ENCODE measurements at regions not wholly inside any gene's neighbourhood (a gene's known extent, or its start where the extent isn't known, plus 50 kb on each side); places are given as distances from the start of the nearest gene placed in this dataset.

DNA sequence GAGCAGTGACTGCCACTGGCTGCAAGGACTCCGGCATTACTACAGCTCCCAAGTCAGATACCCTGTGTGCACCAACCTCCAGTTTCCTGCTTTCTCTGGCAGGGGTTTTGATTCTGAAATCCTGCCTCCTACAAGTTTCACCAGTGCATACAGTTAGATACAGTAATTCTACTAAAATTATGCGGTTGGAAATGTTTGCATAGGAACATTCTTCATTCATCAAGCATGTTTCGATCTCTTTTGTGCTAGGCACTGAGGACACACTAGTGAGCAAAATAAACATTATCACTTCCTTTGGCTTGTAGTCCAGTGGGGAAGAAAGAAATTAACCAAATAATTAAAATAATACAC is 152.2 kb downstream of the TMEM167A start:
- Histone ChIP-seq H3K4me3 (ENCODE audit: insufficient read depth, low read length) (no peak overlapping the region), H3K4me2 (ENCODE audit: insufficient read depth, low read length) (peak overlapping the region; percentile 29), H3K36me3 (ENCODE audit: insufficient read depth, low read length) (no peaks in the 10 kb centered on the region), H3K27me3 (ENCODE audit: insufficient read depth, low read length) (no peaks in the 10 kb centered on the region), H3K27ac (ENCODE audit: low read depth, low read length) (no peak overlapping the region), H4K20me1 (ENCODE audit: insufficient read depth, low read length) (no peaks in the 10 kb centered on the region), H3K4me1 (ENCODE audit: insufficient read depth, low read length) (peaks cover 5% of the 10 kb centered on the region), H3K79me2 (ENCODE audit: insufficient read depth, low read length) (no peaks in the 10 kb centered on the region), H2AFZ (ENCODE audit: low read length) (no peak overlapping the region), H3K9me3 (ENCODE audit: low read depth, low read length) (no peaks in the 10 kb centered on the region)
- peak; percentile 50 for DNase-seq (ENCODE audit: insufficient read length, low spot score, missing footprints)
- TF ChIP-seq, protein P1, sequence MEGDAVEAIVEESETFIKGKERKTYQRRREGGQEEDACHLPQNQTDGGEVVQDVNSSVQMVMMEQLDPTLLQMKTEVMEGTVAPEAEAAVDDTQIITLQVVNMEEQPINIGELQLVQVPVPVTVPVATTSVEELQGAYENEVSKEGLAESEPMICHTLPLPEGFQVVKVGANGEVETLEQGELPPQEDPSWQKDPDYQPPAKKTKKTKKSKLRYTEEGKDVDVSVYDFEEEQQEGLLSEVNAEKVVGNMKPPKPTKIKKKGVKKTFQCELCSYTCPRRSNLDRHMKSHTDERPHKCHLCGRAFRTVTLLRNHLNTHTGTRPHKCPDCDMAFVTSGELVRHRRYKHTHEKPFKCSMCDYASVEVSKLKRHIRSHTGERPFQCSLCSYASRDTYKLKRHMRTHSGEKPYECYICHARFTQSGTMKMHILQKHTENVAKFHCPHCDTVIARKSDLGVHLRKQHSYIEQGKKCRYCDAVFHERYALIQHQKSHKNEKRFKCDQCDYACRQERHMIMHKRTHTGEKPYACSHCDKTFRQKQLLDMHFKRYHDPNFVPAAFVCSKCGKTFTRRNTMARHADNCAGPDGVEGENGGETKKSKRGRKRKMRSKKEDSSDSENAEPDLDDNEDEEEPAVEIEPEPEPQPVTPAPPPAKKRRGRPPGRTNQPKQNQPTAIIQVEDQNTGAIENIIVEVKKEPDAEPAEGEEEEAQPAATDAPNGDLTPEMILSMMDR (IDR thresholded peaks at IDR 0.05; ENCODE audit: extremely low read depth, low read depth, low read length), result no peak

DNA sequence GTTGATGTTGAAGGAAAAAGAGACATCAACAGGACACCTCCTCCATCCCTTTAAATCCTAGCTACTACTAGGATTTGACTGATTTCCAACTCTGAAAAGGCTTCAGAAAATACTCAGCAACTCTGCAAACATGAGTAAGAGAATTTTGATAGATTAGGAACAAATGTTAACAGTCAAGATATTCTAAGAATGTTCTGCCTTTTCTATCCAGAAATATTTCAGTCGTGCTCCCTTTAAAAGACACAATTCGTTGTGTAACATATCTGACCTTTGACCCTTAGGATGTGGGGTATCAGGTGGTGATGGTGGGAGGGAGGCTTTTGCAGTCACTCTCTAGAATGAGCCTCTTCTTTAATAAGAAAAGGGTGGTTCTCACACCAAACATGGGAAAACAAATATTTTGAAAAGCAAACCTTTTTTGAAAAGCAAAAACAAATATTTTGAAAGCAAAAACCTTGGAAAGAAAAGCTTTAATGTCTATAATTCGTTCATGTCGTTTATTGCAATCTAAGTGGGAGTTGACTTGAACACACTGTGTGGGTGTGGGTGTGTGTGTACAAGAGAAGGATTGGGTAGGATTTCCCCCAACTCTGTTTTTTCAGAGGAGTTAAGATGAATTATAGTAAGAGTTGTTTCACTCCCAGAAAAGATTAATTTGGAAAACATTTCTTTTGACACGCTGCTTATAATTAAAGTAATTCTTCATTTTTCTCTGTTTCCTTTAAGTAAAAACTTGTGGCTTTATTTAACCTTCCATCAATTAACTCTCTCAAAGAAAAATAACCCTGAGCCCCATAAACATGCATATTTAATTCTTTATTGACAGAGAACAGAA is 152.8 kb downstream of the TMEM167A start:
- TF ChIP-seq, protein P1 (IDR thresholded peaks at IDR 0.05; ENCODE audit: extremely low read depth, low read depth, low read length), result no peak
- H2AFZ ChIP-seq (ENCODE audit: low read length), result no peak overlapping the region
- no peaks in the 10 kb centered on the region for H3K9me3 ChIP-seq (ENCODE audit: low read depth, low read length)
- H3K27ac ChIP-seq (ENCODE audit: low read depth, low read length), result no peak overlapping the region
- no peak overlapping the region for H3K4me3 ChIP-seq (ENCODE audit: insufficient read depth, low read length)
- H4K20me1 ChIP-seq (ENCODE audit: insufficient read depth, low read length), result no peaks in the 10 kb centered on the region
- H3K79me2 ChIP-seq (ENCODE audit: insufficient read depth, low read length), result no peaks in the 10 kb centered on the region
- peak; percentile 26 for DNase-seq (ENCODE audit: insufficient read length, low spot score, missing footprints)
- no peaks in the 10 kb centered on the region for H3K27me3 ChIP-seq (ENCODE audit: insufficient read depth, low read length)
- peaks cover 5% of the 10 kb centered on the region for H3K4me1 ChIP-seq (ENCODE audit: insufficient read depth, low read length)
- H3K36me3 ChIP-seq (ENCODE audit: insufficient read depth, low read length), result no peaks in the 10 kb centered on the region
- peak overlapping the region; percentile 29 for H3K4me2 ChIP-seq (ENCODE audit: insufficient read depth, low read length)

DNA sequence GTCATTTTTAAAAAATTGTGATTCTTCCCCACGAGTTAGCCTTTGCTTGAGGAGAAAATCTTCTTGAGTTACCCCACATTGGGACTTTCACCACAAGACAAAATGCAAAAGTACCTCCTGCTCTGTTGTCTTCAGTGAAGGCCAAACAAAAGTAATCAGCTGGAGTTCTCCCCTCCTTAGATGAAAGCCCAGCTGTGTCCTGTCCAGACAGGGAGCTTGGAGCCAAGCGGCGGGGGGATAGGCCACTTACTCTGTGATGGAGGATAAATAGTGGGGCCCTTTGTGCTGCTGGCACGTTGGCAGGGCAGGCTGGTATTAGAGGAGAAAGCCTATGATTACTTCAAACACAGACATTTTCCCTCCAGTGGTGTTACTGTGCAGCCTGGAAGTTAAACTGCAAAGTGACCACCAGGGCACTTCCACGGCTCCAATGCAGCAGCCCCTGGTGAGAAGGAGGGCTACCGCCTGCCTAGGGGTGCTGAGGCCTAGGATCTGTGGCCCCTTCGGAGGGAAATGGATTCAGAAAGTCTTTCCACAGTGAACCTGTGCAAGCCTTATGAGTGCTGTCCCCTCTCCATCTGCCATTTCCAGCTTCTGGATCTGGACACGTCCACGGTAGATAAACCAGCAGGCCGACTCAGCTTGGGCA is 155.0 kb downstream of the TMEM167A start:
- Histone ChIP-seq H3K4me2 (ENCODE audit: insufficient read depth, low read length) (no peak overlapping the region), H3K4me3 (ENCODE audit: insufficient read depth, low read length) (no peak overlapping the region), H3K36me3 (ENCODE audit: insufficient read depth, low read length) (no peaks in the 10 kb centered on the region), H4K20me1 (ENCODE audit: insufficient read depth, low read length) (no peaks in the 10 kb centered on the region), H3K27ac (ENCODE audit: low read depth, low read length) (no peak overlapping the region), H3K9me3 (ENCODE audit: low read depth, low read length) (no peaks in the 10 kb centered on the region), H3K4me1 (ENCODE audit: insufficient read depth, low read length) (peaks cover 5% of the 10 kb centered on the region), H3K79me2 (ENCODE audit: insufficient read depth, low read length) (no peaks in the 10 kb centered on the region), H2AFZ (ENCODE audit: low read length) (no peak overlapping the region), H3K27me3 (ENCODE audit: insufficient read depth, low read length) (no peaks in the 10 kb centered on the region)
- TF ChIP-seq, protein P1 (IDR thresholded peaks at IDR 0.05; ENCODE audit: extremely low read depth, low read depth, low read length), result no peak
- no peak for DNase-seq (ENCODE audit: insufficient read length, low spot score, missing footprints)

DNA sequence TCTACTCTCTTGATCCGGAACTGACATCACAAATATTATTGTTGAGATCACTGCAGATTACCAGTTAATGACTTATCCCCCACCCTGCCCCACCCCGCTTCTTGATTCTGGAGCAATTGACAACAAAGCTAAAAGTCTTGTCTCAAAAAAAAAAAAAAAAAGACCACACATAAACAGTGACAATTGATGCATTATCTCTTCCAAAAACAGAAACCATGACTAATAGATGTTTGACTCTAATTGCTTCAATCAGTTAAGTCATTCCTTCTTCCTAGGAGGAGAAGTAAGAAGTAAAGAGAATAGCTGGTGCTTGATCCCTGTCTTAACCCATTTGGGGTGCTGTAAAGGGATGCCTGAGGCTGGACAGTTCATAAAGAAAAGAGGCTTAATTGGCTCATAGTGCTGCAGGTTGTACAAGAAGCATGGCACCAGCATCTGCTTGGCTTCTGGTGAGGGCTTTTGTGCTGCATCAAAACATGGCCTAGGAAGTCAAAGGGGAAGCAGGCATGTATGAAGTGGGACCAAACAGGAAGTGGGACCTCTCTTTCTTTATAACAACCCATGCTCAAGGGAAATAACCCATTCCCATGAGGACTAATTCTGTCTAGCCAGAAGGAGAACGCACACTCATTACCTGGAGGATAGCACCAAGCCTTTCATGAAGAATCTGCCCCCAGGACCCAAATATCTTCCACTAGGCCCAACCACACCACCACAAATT is 158.7 kb downstream of the TMEM167A start:
- H3K4me2 ChIP-seq (ENCODE audit: insufficient read depth, low read length), result no peak overlapping the region
- peak; percentile 57 for DNase-seq (ENCODE audit: insufficient read length, low spot score, missing footprints)
- no peaks in the 10 kb centered on the region for H3K79me2 ChIP-seq (ENCODE audit: insufficient read depth, low read length)
- H3K27ac ChIP-seq (ENCODE audit: low read depth, low read length), result no peak overlapping the region
- no peaks in the 10 kb centered on the region for H3K4me1 ChIP-seq (ENCODE audit: insufficient read depth, low read length)
- H3K9me3 ChIP-seq (ENCODE audit: low read depth, low read length), result no peaks in the 10 kb centered on the region
- H3K36me3 ChIP-seq (ENCODE audit: insufficient read depth, low read length), result no peaks in the 10 kb centered on the region
- no peak overlapping the region for H2AFZ ChIP-seq (ENCODE audit: low read length)
- H3K27me3 ChIP-seq (ENCODE audit: insufficient read depth, low read length), result no peaks in the 10 kb centered on the region
- TF ChIP-seq, protein P1 (IDR thresholded peaks at IDR 0.05; ENCODE audit: extremely low read depth, low read depth, low read length), result no peak
- no peak overlapping the region for H3K4me3 ChIP-seq (ENCODE audit: insufficient read depth, low read length)
- no peaks in the 10 kb centered on the region for H4K20me1 ChIP-seq (ENCODE audit: insufficient read depth, low read length)
